BJ (cell line): ENCODE measurements at regions not wholly inside any gene's neighbourhood (a gene's known extent, or its start where the extent isn't known, plus 50 kb on each side); places are given as distances from the start of the nearest gene placed in this dataset.
A peak's percentile ranks its signal among the peaks of the same experiment; 100 is the strongest.

Experiments
- CTCF ChIA-PET: fragments of 350-600 bp; formaldehyde crosslinking; extraction: SDS; loops from one replicate; lab custom pipeline; 2021; ENCODE audit warnings: antibody characterized with exemption, inconsistent platforms; lab: Yijun Ruan, JAX
- POLR2A ChIA-PET: fragments of 300-600 bp; sonication (Branson Sonifier 250); formaldehyde crosslinking; extraction: SDS; loops from one replicate; lab custom pipeline; 2021; ENCODE audit warnings: antibody characterized with exemption; lab: Charles Lee
- DNase-seq: peaks from one replicate; pipeline ENCODE4 v3.0.0-alpha.2; 2011; ENCODE audit warnings: low read depth
- H3K27me3 ChIP-seq: 2 replicates; pipeline ENCODE4 v1.6.0; 2011; ENCODE audit warnings: low read length; ENCODE audit not compliant: control insufficient read depth, insufficient read depth
- H3K36me3 ChIP-seq: 2 replicates; pipeline ENCODE4 v1.5.1; 2011; ENCODE audit warnings: low read length; ENCODE audit not compliant: control insufficient read depth, insufficient read depth
- H3K4me3 ChIP-seq: 2 replicates; pipeline ENCODE4 v1.5.1; 2011; ENCODE audit warnings: low read depth, mild to moderate bottlenecking, control low read depth, low read length
- TF ChIP-seq, protein P1 (sequence below): IDR thresholded peaks from 2 replicates; pipeline ENCODE4 v1.5.1; 2011; ENCODE audit warnings: low read depth, mild to moderate bottlenecking, control low read depth, inconsistent platforms, low read length, moderate library complexity; ENCODE audit not compliant: insufficient read depth

- no peak for DNase-seq
- TF ChIP-seq, protein P1, sequence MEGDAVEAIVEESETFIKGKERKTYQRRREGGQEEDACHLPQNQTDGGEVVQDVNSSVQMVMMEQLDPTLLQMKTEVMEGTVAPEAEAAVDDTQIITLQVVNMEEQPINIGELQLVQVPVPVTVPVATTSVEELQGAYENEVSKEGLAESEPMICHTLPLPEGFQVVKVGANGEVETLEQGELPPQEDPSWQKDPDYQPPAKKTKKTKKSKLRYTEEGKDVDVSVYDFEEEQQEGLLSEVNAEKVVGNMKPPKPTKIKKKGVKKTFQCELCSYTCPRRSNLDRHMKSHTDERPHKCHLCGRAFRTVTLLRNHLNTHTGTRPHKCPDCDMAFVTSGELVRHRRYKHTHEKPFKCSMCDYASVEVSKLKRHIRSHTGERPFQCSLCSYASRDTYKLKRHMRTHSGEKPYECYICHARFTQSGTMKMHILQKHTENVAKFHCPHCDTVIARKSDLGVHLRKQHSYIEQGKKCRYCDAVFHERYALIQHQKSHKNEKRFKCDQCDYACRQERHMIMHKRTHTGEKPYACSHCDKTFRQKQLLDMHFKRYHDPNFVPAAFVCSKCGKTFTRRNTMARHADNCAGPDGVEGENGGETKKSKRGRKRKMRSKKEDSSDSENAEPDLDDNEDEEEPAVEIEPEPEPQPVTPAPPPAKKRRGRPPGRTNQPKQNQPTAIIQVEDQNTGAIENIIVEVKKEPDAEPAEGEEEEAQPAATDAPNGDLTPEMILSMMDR: no peak
- ChIA-PET POLR2A (interaction anchor here (0.6 kb wide), 1 partner anchor 115 kb away, joined by 4 read pairs; no protein-coding TSS in a partner anchor), CTCF (interaction anchor here (1.7 kb wide), 1 partner anchor 9 kb away, joined by 4 read pairs; no protein-coding TSS in a partner anchor)
- Histone ChIP-seq H3K4me3 (no peak overlapping the region), H3K27me3 (no peaks in the 10 kb centered on the region), H3K36me3 (no peaks in the 10 kb centered on the region)
Observed at GRCh38 chr18:29171892-29172755, 995.2 kb upstream of the CDH2 start.

DNA sequence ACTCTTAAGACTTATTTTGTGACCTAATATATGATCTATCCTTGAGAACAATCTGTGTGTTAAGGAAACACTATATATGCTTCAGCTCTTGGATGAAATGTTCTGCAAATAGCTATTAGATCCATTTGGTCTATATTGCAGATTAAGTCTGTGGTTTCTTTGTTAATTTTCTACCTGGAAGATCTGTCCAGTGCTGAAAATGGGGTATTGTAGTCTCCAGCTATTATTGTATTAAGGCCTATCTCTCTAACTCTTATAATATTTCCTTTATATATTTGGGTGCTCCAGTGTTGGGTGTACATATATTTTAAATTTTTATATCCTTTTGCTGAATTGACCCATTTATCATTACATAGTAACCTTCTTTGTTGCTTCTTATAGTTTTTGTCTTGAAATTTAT is 992.7 kb upstream of the CDH2 start:
- ChIA-PET CTCF (no interaction called here), POLR2A (no interaction called here)
- Histone ChIP-seq H3K27me3 (no peaks in the 10 kb centered on the region), H3K4me3 (no peak overlapping the region), H3K36me3 (no peaks in the 10 kb centered on the region)
- TF ChIP-seq, protein P1: no peak
- DNase-seq: no peak

DNA sequence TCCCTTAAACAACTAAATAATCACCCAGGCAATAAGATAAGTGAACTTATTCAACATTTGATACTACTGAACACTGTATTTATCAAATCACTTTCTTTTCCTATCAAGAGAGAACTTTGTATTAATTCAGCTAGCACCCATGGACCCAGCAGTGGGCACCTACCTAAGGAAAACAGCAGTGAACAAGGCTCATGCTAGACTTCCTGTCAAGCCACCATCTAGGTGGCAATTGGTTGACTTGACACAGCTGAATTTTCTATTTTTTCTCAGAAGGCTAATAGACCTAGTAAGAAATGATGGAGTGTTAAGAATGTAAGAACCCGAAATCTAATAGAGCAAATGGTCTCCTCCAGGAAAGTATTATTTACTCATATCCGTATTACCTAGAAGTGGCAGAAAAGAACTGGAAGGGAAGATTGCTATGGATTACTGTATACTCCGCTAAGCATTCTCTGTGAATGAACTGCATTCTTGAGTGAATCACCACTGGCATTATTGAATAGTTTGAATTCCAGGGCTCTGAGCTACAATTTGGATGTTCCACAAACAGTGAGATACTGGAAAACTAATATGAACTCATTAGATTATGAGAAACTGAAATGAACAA is 988.2 kb upstream of the CDH2 start:
- Histone ChIP-seq H3K27me3 (no peaks in the 10 kb centered on the region), H3K4me3 (no peak overlapping the region), H3K36me3 (no peaks in the 10 kb centered on the region)
- TF ChIP-seq, protein P1: no peak
- CTCF ChIA-PET: interaction anchor here (0.6 kb wide), 1 partner anchor 123 kb away, joined by 4 read pairs; no protein-coding TSS in a partner anchor
- POLR2A ChIA-PET: interaction anchor here (0.6 kb wide), 1 partner anchor 165 kb away, joined by 3 read pairs; no protein-coding TSS in a partner anchor
- peak; percentile 70 for DNase-seq

DNA sequence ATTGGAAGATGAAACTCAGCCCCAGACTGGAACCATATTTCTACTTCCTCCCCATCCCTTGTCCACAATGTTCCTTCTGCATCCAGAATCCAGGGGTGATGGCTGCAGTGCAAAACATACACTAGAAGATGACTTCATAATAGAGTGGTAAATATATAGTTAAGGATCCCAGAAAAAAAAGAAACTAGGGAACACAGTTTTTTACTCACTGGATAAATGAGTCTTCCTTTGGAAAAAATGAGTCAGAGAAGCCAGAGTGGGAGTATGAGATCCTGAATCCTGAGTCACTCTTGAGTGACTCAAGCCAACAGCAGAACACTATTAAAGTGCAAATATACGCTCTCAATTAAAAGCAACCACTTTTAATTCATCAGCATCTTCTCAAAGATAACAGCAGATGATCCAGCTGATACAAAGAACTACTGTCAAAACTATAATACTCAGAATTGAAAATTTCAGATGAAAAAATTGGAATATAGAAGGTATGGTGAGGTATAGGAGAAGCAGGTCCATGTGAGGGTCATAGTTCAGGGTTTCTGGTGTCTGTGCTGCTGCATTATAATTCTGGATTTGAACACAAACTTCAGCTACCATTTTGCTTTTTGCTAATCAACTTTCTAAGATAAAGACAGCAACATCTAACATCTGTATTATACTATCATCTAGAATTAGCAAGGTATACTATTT is 987.2 kb upstream of the CDH2 start:
- POLR2A ChIA-PET: interaction anchor here (0.6 to 0.7 kb wide), 2 partner anchors 9 to 28 kb away, joined by 3 read pairs; no protein-coding TSS in a partner anchor
- no peaks in the 10 kb centered on the region for H3K36me3 ChIP-seq
- CTCF ChIA-PET: no interaction called here
- peak; percentile 86 for DNase-seq
- H3K4me3 ChIP-seq: no peak overlapping the region
- TF ChIP-seq, protein P1: no peak
- no peaks in the 10 kb centered on the region for H3K27me3 ChIP-seq
